Activated T-helper 1 cell treated with anti-CD3 and anti-CD28 coated beads, Interleukin-2, amount 50 U/mL, for 16 hours (primary cell): ENCODE measurements at regions not wholly inside any gene's neighbourhood (a gene's known extent, or its start where the extent isn't known, plus 50 kb on each side); places are given as distances from the start of the nearest gene placed in this dataset.

Experiments
- DNase-seq, 2 donors: peaks; one replicate each; pipeline ENCODE4 v3.0.0-alpha.2; 2020; ENCODE audit warnings: low read depth in 1 of 2, low spot score in 1 of 2

- DNase-seq: no peak
Observed at GRCh38 chr2:120424274-120424796, 78.4 kb downstream of the INHBB start.

DNA sequence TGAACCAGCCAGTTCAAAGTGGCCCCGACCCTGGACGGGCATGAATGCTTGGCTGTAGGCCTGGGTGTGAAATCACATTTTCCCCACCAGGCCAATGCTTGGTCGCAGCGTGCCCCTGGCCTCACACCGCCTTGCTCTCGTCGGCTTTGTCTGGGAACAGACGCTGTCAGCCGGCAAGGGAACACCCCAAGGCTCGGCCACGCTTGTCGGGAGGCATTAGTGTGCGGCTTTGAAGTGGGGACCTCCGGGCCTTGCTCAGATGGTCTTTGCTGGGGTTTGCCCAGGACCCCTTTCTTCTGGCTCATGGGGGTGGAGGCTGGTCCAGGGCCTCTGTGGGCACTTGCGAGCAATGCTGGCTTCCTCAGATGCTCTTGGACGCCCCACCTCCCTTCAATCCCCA is 79.1 kb downstream of the INHBB start:
- DNase-seq: no peak

DNA sequence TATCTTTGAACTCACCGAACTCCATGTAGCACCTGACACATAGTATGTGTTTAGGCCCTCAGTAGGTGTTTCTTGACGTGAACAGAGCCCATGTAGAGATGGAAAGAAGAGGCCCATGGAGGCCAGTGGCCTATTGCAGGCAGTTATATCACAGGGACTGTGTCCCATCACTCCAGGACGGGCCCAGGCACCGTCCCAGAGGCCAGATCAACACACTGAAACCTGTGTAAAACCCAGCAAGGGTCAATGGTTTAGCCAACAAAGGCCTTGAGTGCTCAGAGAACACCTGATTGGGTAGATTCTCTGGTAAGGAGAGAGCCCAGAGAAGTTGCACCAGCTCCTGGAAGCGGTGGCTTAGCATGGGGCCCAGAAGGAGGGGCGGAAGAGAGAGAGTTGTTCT is 82.8 kb downstream of the INHBB start:
- no peak for DNase-seq

- DNase-seq: no peak
Observed at GRCh38 chr2:120429586-120430500, 83.9 kb downstream of the INHBB start.

GRCh38 chr2:120430501-120430830 is 84.5 kb downstream of the INHBB start:
- no peak for DNase-seq

DNA sequence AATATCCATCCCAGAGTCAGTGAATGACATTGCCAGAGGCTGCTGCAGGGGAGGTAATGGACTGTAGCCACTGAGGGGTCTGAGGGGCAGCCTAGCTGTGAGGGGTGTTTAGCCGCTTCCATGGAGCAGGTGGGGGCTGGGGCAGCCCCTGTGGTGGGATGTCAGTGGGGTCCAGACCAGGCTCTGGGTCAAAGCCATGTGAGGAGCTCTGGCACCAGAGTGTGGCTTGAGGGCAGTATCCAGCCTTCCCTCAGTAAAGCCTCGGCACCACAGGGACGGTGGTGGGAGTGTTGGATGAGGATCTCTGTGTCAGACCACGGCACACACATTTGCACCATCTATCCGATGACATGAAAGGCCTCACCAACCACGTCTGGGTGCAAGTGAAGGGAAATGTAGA is 85.0 kb downstream of the INHBB start:
- DNase-seq: no peak

- no peak for DNase-seq
Observed at GRCh38 chr2:120431386-120432292, 85.7 kb downstream of the INHBB start.

- DNase-seq: no peak
Observed at GRCh38 chr2:120432293-120432975, 86.5 kb downstream of the INHBB start.

DNA sequence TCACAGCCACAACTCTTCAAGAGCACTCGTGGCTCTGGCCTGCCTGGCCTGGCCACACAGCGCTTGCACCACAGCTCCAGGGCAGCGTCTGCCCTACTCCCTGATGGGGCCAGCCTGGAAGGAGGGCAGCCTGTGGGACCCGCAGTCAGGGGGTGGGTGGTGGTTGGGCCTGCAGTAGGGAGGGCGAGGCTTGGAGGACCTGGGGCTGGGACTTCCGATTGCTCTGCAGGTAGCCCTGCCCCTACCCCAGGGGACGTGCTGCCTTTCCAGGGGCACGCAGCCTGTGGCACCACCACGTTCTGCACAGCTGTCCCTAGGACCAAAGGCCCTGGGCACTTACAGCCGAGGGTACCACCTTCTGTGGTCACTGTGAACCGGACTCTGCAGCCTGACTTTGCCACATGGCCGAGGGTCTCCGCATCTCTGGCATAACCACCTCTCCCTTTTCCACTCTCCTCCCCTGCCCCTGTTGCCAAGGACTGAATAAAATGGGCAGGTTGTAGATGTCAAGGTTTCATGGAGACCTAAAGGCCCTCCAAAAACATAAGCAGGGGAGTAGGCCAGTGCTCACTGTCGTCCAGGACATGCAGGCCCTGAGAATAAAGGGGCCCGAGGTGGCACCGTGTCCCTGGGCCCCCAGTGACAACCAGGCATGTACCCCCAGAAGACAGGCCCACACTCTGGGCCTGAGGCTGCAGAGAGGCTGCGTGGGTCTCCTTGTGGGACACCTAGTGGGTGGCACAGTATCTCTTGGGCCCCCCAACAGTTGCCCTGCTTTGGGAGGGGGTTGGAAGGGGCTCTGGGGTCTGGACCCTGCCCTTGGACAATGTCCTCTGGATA is 87.3 kb downstream of the INHBB start:
- no peak for DNase-seq

GRCh38 chr2:120433816-120434290 is 87.9 kb downstream of the INHBB start:
- no peak for DNase-seq

- no peak for DNase-seq
Observed at GRCh38 chr2:120434492-120435308, 88.8 kb downstream of the INHBB start.

- DNase-seq: no peak
Observed at GRCh38 chr2:120435671-120436459, 89.9 kb downstream of the INHBB start.

DNA sequence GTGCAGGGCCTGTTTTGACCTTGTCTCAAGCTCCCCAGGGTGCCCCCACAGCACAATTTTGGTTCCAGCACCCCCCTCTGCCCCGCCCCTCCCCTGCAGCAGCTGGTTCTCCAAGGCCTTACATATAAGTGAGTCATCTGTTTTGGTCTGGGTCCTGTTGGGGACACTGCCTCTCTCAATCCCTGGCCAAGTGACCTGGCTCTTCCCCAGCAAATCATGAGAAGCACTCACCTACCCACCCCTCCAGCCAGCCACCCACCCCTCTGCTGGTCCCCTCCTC is 90.5 kb downstream of the INHBB start:
- no peak for DNase-seq

GRCh38 chr2:120436885-120437603 is 91.1 kb downstream of the INHBB start:
- DNase-seq: no peak

DNA sequence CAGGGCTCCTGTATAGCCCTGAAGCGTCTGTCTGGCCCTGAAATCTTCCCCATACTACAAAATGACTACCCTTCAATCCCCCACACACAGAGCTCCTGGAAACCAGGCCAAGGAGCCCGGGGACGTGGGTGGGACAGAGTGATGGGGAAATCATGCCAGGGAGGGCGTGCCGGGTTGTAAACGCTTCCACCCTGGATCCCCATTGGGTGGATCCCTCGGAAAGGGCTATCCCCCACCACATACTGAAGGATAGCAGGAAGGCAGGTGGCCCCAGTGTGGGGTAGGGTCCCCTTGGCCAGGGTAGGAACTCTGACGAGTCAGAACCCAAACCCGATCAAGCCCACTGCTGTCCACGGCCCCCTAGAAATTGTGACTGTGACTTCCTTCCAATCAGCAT is 91.7 kb downstream of the INHBB start:
- DNase-seq: no peak

GRCh38 chr2:120438301-120439066 is 92.5 kb downstream of the INHBB start:
- no peak for DNase-seq

GRCh38 chr2:120439067-120439368 is 93.1 kb downstream of the INHBB start:
- no peak for DNase-seq
